Mammary epithelial cell (primary cell): ENCODE measurements at regions not wholly inside any gene's neighbourhood (a gene's known extent, or its start where the extent isn't known, plus 50 kb on each side); places are given as distances from the start of the nearest gene placed in this dataset.

Experiments used
- CTCF ChIP-seq, 2 donors: IDR thresholded peaks in 1 of 2; conservative IDR thresholded peaks in 1 of 2; 2 replicates each; pipeline ENCODE4 v1.5.1; 2011 to 2012; ENCODE audit warnings: inconsistent platforms in 2 of 2, low read length in 2 of 2, mild to moderate bottlenecking in 2 of 2, control low read depth in 1 of 2, low read depth in 1 of 2; ENCODE audit not compliant: insufficient read depth in 1 of 2; ENCODE audit errors: extremely low read depth in 1 of 2
- EZH2 ChIP-seq: IDR thresholded peaks from 2 replicates; pipeline ENCODE4 v1.6.1; 2012; ENCODE audit warnings: low read length, inconsistent platforms, borderline replicate concordance

- TF ChIP-seq CTCF (conservative IDR thresholded peaks at IDR 0.05 in 1 of 2, IDR thresholded peaks at IDR 0.05 in 1 of 2; ENCODE audit: extremely low read depth in 1 of 2, insufficient read depth in 1 of 2, low read depth in 1 of 2, low read length in 2 of 2) (no peak), EZH2 (no peak)
These were observed 787.4 kb downstream of the DACH1 start for GRCh38 chr13:71079638-71080037.
